ENCODE measurements at regions not wholly inside any gene's neighbourhood (a gene's known extent, or its start where the extent isn't known, plus 50 kb on each side); places are given as distances from the start of the nearest gene placed in this dataset.
"Not testable (repeated sequence)": the region's sequence is repeated elsewhere in the genome, so short reads cannot be mapped to it uniquely, and the experiment has no call there.

DNA sequence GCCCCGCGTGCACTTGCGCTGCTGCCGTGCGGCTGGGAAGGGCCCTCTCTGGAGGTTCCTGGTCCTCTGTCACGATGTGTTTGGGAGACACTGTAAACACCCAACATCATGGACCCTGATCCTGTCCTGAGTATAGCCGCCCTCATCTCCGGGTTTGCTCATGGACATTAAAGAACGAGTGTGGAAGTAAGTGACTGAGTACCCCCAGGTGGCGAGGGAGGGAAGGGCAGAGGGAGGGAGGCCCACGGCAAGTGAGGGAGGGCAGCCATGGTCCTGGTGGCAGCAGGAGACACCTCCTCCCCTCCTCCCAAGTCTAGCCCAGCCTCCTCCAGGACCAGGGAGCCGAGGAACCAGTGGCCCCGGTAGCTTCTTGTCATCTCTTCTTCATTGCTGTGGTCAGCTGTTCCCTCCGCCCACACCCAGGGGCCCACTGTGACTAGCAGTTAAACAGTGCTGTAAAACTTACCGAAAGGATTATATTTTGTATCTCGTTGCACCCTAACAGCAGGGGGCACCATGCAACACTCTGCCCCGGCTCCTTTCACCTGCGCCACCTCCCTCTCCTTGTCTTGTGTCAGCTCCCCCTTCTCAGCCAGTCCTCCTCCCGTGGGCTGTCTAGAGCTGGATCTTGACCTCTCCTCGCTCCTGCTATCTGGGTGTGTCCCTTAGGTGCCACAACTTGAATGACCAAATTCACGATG is 566.5 kb upstream of the B3GAT1 start:
- DNase-seq (ENCODE audit: low read depth) = no peak

DNA sequence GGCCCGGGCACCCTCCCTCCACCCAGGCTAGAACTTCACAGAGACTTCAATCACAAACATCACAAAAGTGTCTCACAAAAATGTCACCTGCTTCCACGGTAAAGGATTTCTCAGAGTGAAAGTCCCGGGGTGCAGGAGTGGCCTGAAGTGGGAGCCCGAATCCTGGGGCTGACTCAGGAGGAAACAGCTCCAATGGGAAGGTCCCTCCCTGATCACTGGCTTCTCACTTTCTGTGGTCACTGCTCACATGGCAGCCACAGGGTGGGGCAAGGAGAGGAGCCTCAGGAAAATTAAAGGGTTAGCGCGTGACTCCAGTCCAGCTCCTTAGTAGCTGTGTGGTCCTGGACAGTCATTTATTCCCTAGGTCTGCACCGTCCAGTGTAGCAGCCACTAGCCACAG is 564.5 kb upstream of the B3GAT1 start:
- no peak for DNase-seq (ENCODE audit: low read depth)

DNA sequence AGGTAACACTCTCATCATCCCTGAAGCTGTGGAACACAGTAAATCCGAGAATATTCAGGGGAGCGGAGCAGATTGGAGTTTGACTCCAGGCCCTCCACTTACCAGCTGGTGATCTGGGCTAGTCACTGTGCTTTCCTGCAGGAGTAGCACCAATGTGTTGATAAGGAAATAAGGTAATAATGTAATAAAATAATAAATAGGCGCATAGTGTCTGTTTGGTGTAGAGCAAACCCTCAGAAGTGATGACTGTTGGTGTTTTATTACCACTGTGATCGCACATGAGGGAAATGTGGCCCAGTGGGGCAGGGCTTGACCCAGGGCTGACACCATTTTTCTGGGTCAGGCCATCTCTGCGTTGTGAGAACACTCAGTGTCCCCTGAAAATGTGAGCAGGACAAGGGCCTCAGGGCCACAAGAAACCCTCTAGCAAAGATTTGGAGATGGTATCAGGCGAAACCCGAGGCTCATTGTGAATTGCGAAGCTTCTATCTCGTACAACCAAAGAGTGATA is 563.9 kb upstream of the B3GAT1 start:
- no peak for DNase-seq (ENCODE audit: low read depth)

DNA sequence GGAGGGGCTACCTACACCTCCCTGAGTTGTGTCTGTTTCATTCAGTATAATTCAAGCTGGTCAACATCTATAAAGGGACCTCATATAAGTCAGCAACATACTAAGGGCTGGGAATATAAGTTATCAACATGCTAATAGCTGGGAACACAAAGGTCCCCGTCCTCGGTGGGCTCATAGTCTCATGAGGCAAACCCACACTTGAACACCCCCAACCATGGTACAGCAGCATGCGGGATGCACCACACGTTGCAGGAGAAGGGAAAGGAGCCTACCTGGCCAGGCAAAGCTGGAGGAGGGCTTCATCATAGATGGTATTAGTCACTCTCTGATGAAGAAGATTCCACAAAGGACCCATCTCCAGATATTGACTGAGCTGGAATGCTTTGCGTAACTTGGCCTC is 561.8 kb upstream of the B3GAT1 start:
- no peak for DNase-seq (ENCODE audit: low read depth)

DNA sequence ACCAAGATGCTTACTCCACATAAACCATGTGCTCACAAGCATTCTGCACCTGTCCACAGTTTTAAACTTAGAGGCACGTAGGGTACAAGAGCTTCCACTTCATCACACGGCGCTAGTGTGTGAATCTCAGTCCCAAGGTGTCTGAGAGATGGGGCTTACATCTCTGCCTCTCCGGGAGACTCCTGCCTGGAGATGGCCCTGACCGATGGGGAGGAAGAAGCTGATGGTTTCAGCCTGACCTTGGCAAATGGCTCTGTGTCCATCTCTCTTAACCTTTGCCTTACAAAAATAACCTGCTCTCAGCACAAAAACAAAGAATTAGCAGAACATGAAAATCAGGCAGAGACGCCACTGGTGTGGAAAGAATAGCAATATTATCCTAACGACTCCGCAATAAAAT is 559.3 kb upstream of the B3GAT1 start:
- DNase-seq (ENCODE audit: low read depth) = no peak

GRCh38 chr11:134967746-134968145 is 555.7 kb upstream of the B3GAT1 start:
- DNase-seq (ENCODE audit: low read depth) = no peak

- not testable (repeated sequence) for DNase-seq (ENCODE audit: low read depth)
These were observed 549.3 kb upstream of the B3GAT1 start for GRCh38 chr11:134961386-134961785.

- DNase-seq (ENCODE audit: low read depth) = no peak
These were observed 546.8 kb upstream of the B3GAT1 start for GRCh38 chr11:134958870-134959269.

DNA sequence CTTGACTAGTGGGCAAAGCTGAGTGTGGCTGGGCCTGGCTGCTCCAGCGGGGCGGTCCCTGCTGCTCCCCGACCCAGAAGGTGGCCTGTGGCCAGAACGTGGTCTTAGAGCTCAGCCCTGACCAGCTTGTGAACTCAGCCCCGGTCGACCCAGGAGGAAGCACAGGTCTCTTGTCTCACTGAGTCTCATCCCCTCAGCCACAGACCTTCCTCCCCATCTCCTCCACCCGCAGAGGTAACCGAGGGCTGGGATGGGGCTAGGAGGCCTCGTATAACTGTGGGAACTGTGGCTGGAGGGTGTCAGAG is 546.2 kb upstream of the B3GAT1 start:
- no peak for DNase-seq (ENCODE audit: low read depth)

- no peak for DNase-seq (ENCODE audit: low read depth)
These were observed 545.7 kb upstream of the B3GAT1 start for GRCh38 chr11:134957540-134958335.

DNA sequence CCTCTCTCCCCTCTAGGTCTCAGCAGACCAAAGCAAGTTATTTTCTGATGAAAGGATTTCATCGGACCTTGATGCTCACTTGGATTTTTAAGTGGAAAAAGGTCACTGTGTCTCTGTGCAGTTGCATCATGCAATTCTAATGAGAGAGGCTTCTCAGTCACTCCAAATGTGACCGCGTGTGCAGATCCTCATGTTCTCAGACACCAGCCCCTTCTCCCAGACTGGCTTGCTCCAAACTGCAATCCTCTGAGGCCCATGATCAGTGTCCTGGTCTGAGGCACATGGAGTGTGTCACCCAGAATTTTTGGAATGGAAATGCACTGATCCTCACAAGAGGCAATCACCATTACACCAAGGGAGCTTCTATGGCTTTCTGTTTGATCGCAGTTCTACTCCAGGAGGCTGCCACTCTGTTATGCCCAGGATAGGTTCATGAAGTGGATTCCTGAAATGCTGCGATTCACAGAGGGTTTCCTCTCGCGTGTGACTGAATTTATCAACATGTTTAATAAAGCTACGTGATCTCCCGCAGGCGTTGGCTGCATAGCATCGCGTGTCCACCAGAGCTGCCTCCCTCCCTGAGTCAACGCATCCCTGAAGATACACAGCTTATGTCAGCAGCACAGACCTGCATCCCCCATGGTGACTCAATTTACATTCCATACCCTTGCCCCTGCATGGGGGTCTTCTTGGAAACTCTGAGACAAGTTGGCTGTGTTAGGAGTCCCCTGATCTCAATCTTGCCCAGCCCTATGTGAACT is 544.6 kb upstream of the B3GAT1 start:
- DNase-seq (ENCODE audit: low read depth) = no peak

- DNase-seq (ENCODE audit: low read depth) = not testable (repeated sequence)
These were observed 543.9 kb upstream of the B3GAT1 start for GRCh38 chr11:134955970-134956369.

DNA sequence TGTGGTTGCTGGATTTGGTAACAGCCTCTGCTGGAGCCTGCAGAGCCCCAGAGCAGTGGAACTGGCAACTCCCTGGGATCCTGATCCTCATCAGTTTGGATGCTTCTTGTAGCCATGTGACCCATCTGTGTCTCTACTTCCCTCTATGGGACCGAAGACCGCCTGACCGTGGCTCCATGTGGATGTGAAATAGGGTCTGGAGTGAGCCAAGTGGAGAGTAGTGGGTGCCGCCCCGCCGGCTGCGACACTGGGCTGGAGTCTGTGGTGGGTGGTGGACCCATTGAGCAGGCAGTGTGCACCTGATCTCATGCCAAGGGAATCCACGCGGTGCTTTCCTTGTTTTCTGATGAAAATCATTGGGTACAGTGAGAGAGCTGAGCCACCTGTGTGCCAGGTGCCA is 543.2 kb upstream of the B3GAT1 start:
- DNase-seq (ENCODE audit: low read depth) = no peak

GRCh38 chr11:134954456-134954855 is 542.4 kb upstream of the B3GAT1 start:
- not testable (repeated sequence) for DNase-seq (ENCODE audit: low read depth)

DNA sequence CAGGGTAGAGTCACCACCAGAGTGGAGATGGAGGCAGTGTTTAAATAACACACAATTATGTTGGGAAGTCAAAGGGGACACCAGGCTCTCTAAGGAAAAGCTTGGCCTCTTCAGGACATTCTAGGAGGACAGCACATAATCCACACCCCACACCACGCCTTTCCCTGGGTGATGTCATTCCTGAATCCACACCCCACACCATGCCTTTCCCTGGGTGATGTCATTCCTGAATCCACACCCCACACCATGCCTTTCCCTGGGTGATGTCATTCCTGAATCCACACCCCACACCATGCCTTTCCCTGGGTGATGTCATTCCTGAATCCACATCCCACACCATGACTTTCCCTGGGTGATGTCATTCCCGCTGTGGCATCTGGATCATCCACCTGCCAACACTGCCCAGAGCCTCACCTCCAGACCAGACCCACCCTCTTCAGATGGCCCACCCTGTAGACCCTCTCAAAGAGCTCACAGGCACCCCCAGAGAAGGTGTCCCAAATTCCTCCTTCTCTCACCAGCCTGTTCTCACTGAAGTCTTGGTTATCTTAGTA is 541.5 kb upstream of the B3GAT1 start:
- DNase-seq (ENCODE audit: low read depth) = not testable (repeated sequence)

DNA sequence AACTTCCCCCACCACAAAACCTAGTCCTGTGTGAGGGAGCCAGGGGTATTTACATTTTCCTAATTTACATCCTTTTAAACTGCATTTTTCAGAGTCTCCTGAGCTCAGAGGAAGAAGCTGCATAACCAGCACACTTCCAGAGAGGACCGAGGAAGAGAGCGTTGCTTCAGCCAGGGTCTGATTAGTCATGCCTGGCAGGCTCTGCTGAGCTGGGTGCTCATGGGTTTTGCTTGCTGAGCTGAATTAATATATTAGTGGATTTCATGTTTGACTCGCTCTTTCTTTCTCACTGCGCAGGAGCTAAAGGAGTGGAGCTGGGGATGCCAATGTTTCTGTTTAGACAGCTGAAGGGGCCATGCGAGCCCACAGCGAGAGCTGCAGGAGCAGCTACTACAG is 539.3 kb upstream of the B3GAT1 start:
- DNase-seq (ENCODE audit: low read depth) = no peak

DNA sequence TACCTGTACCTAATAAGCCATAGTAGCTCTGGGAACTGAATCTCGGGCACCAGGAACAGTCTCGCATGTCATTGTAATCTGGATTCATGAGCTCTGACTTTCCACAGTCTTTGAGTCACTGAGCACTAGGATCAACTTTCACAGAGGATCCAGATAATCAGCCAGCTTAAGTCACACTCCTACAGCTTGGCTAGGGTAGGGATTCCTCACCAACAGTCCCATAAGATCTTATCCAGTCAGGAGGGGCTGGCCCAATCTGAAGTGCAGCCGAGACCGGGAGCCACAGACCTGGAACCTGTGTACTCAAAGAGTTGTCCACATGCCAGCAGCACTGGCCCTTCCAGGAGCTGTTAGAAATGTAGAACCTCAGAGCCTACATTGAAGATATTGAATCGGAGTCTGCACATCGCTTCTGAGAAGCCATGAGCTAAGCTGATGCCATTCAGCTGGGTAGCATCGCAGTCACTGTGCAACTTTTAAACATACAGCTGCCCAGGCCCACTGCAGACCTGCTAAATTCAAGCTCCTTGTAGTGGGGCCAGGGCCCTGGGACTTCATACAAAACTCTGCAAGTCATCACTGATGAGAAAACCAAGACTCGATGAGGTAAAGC is 538.8 kb upstream of the B3GAT1 start:
- no peak for DNase-seq (ENCODE audit: low read depth)

GRCh38 chr11:134949121-134950090 is 537.4 kb upstream of the B3GAT1 start:
- no peak for DNase-seq (ENCODE audit: low read depth)

GRCh38 chr11:134947556-134947955 is 535.5 kb upstream of the B3GAT1 start:
- DNase-seq (ENCODE audit: low read depth) = no peak

- no peak for DNase-seq (ENCODE audit: low read depth)
These were observed 534.0 kb upstream of the B3GAT1 start for GRCh38 chr11:134945993-134946392.

GRCh38 chr11:134944986-134945385 is 532.9 kb upstream of the B3GAT1 start:
- no peak for DNase-seq (ENCODE audit: low read depth)
